ENCODE measurements at regions not wholly inside any gene's neighbourhood (a gene's known extent, or its start where the extent isn't known, plus 50 kb on each side); places are given as distances from the start of the nearest gene placed in this dataset.
A peak's percentile ranks its signal among the peaks of the same experiment; 100 is the strongest.
"Not testable (repeated sequence)": the region's sequence is repeated elsewhere in the genome, so short reads cannot be mapped to it uniquely, and the experiment has no call there.

GRCh38 chr6:168369786-168370185, 50.2 kb upstream of the DACT2 start:
- DNase-seq, result no peak

DNA sequence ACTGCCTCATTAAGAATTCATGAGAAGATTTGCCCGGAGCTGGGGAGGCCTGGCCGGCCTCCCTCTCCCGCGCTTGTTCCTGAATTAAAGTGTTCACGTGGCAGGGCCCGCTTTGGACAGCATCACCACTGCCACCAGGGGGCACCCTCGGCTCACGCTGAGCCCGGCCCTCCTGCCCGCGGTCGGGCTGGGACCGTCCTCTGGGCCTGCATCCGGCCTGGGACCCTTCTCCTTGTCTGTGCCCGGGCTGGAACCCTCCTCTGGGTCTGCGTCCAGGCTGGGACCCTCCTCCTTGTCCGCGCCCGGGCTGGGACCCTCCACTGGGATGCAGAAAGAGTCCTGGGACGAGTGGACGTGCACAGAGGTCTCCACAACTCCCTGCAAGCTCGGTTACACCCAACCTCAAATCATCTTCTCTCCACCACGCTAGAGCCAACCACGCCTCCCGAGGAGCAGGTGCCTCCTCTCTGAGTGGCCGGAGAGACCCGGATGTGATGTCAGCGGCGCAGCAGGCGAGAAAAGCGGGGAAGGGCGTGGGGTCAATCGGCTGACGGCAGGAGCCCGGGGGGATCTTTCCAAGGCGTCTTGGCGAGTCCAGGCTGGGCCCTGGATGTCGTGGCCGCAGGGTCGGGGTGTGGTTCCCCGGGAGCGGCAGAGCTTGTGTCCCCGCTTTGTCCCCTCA, 50.9 kb upstream of the DACT2 start:
- DNase-seq, result peak; percentile 42

GRCh38 chr6:168371185-168371584, 51.6 kb upstream of the DACT2 start:
- no peak for DNase-seq

GRCh38 chr6:168371618-168371980, 52.0 kb upstream of the DACT2 start:
- DNase-seq, result no peak

GRCh38 chr6:168371981-168372711, 52.6 kb upstream of the DACT2 start:
- DNase-seq, result no peak

DNA sequence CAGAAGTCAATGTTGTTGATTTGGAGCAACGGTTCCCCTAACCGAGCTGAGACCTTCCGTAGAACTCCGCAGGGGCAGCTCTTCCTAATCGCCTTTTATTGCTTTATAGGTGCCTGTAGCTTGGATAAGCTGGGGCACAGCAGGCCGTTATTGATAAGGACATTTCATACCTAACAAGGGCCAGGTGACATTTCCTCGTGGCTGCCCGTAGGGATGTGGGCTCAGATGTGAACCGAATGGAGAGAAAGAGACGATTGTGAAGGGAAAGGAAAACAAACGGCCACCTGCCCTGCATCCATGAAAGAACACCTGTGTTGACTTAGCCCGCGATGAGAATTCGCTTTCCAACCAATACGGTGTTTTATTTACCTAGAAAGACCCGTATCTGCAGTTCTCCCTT, 53.3 kb upstream of the DACT2 start:
- DNase-seq, result no peak

DNA sequence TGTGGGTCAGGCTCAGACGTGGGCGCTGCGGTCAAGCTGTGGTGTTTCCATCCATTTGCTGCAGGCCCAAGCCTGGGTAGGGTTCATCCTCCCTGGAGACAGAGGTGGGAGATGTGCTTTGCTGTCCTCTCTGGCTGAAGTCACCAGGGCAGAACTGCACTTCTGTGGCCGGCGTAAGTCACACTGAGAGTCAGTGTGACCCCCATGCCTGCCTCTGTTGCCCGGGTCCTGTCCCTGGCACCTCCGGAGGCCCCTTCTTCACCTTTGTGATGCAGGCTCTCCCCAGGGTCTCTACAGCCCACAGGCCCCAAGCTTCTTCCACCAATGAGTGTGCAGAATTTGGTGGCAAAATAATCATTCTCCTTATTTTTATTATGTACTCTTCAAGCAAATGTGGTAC, 53.8 kb upstream of the DACT2 start:
- no peak for DNase-seq

- DNase-seq, result no peak
These were observed 54.5 kb upstream of the DACT2 start for GRCh38 chr6:168374051-168374502.

GRCh38 chr6:168374541-168375071, 55.0 kb upstream of the DACT2 start:
- DNase-seq, result no peak

- no peak for DNase-seq
These were observed 56.5 kb upstream of the DACT2 start for GRCh38 chr6:168376120-168376519.

DNA sequence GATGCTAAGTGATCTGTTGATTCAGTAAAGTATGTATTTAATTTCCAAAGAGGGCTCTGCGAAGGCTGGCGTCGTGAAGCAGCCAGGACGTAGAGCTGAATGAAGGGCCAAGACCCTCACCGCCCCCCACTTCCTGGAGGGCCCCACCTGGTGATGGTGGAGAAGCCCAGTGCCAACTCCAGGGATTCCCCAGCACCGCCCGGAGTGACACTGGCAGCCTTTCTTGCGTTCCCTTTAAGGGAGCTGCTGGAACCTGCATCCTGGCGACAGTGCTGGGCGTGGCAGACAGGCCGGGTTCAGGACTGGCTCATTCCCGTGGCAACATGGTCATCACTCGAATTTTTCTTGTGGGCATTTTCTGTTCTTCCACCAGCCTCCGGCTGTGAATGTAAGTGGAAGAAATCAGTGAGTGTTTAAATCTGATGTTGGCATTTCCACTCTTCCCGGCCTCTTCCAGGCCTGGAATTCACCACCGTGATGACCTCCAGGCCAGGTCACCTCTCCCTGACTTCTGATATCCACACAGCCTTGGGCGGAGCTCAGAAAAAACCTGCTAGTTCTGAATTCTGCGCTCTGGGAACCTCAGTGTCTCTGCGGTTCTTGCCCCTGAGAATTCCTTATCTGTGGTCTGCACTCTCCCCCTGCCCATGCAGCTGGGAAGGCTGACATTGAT, 57.4 kb upstream of the DACT2 start:
- no peak for DNase-seq

- DNase-seq, result no peak
These were observed 57.9 kb upstream of the DACT2 start for GRCh38 chr6:168377484-168377855.

DNA sequence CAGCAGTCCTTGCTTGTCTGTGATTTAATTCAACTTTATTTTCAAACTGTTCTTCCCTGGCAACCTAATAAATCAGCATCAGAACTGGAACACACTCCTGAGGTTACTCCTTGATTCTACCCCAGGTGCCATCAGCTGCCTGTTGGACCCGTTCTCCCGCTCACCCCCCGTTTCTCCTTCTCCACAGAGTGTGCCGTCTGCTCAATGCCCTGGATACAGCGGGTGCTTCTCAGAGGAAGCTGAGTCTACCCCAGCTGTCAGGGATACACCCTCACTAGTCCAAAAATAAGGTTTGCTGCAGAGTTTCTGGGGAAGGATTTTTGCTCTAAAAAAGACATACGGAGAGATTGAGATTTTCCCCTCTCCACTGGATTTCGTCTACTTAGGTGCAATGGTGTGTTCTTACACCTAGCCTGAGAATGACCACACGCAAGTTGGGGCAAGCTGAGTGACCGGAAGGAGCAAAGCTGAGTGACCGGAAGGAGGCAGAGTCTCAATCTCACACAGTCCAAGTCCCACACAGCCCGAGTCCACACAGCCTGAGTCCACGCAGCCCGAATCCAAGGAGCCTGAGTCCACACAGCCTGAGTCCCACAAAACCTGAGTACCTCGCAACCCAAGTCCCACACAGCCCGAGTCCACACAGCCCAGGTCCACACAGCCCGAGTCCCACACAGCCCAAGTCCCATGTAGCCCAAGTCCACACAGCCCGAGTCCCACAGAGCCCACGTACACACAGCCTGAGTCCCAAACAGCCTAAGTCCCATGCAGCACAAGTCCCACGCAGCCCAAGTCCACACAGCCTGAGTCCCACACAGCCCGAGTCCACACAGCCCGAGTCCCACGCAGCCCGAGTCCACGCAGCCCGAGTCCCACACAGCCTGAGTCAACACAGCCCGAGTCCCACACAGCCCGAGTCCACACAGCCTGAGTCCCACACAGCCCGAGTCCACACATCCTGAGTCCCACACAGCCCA, 58.6 kb upstream of the DACT2 start:
- no peak for DNase-seq

DNA sequence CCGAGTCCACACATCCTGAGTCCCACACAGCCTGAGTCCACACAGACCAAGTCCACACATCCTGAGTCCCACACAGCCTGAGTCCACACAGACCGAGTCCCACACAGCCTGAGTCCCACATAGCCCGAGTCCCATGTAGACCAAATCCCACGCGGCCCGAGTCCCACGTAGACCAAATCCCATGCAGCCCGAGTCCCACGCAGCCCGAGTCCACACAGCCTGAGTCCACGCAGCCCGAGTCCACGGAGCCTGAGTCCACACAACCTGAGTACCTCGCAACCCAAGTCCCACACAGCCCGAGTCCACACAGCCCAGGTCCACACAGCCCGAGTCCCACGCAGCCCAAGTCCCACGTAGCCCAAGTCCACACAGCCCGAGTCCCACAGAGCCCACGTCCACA, 60.0 kb upstream of the DACT2 start:
- not testable (repeated sequence) for DNase-seq

DNA sequence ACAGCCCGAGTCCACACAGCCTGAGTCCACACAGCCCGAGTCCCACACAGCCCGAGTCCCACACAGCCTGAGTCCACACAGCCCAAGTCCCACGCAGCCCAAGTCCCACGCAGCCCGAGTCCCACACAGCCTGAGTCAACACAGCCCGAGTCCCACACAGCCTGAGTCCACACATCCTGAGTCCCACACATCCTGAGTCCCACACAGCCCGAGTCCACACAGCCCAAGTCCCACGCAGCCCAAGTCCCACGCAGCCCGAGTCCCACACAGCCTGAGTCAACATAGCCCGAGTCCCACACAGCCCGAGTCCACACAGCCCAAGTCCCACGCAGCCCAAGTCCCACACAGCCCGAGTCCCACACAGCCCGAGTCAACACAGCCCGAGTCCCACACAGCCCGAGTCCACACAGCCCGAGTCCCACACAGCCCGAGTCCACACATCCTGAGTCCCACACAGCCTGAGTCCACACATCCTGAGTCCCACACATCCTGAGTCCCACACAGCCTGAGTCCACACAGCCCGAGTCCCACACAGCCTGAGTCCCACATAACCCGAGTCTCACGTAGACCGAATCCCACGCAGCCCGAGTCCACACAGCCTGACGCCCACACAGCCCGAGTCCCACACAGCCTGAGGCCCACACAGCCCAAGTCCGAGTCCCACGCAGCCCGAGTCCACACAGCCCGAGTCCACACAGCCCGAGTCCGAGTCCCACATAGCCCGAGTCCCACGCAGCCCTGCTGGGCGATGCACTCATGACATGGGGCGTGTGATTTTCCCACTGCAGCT, 60.6 kb upstream of the SMOC2 start:
- not testable (repeated sequence) for DNase-seq

- DNase-seq, result no peak
These were observed 59.9 kb upstream of the SMOC2 start for GRCh38 chr6:168380956-168381605.

DNA sequence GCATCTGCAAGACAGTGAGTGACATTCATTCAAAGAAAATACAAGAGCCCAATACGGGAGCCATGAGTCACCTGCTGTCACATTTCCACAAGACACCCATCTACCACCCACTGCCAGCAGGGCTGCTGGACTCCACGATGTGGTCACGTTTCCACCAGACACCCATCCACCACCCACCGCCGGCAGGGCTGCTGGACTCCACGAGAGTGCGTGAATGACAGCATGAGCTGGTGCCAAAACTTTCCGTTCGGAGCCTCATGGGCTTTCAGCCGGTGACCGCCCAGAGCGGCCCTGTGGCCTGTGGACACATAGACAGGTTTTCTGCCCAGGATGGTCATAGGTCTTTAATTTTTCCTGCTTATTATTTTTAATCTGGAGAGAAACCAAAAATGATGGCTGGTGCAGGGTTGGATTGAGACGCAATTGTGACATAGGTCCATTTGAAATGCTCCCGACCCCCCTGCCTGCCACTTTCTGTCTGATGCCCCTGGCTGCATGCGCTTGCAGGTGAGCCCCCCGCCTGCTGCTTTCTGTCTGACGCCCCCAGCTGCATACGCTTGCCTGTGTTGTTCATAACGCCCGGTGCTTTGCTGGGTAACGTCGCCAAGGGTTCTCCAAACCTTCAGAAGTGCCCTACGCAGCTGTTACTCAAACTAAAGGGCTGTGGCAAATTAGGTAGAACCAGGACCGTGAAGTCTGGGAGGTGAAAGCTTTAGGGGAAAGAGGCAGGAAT, 59.1 kb upstream of the SMOC2 start:
- no peak for DNase-seq

GRCh38 chr6:168383062-168383854, 57.7 kb upstream of the SMOC2 start:
- DNase-seq, result no peak

All from NCI-H226 (cell line).